AG04450 (cell line): ENCODE measurements at regions not wholly inside any gene's neighbourhood (a gene's known extent, or its start where the extent isn't known, plus 50 kb on each side); places are given as distances from the start of the nearest gene placed in this dataset.

ENCODE experiments used
- CTCF ChIA-PET: fragments of 300-600, 350-600 bp; formaldehyde crosslinking; extraction: SDS; loops from one replicate; lab custom pipeline; 2022; ENCODE audit warnings: antibody characterized with exemption, inconsistent platforms; lab: Charles Lee
- POLR2A ChIA-PET: fragments of 350-600 bp; formaldehyde crosslinking; extraction: SDS; loops from one replicate; lab custom pipeline; 2021; ENCODE audit warnings: antibody characterized with exemption, inconsistent platforms; lab: Yijun Ruan, JAX
- DNase-seq: peaks from one replicate; pipeline ENCODE4 v3.0.0-alpha.2; 2011; ENCODE audit warnings: low read depth, low spot score
- H3K27ac ChIP-seq: one replicate; pipeline ENCODE4 v1.5.1; 2012; ENCODE audit warnings: low read depth, low read length, control low read depth
- H3K27me3 ChIP-seq: one replicate; pipeline ENCODE4 v1.6.0; 2012; ENCODE audit warnings: low read length; ENCODE audit not compliant: control insufficient read depth, insufficient read depth
- H3K4me3 ChIP-seq: 2 replicates; pipeline ENCODE4 v1.5.1; 2011; ENCODE audit warnings: mild to moderate bottlenecking, low read depth, low read length, control low read depth
- H3K9me3 ChIP-seq: 2 replicates; pipeline ENCODE4 v1.5.1; 2012; ENCODE audit warnings: low read length; ENCODE audit not compliant: control insufficient read depth, insufficient read depth
- TF ChIP-seq, protein P1 (sequence below): IDR thresholded peaks from 2 replicates; pipeline ENCODE4 v1.5.1; 2011; ENCODE audit warnings: low read depth, low read length, control low read depth, inconsistent platforms

GRCh38 chr10:130418731-130419130 is 282.5 kb downstream of the GLRX3 start:
- Histone ChIP-seq H3K27me3 (no peaks in the 10 kb centered on the region), H3K9me3 (peaks cover 53% of the 10 kb centered on the region), H3K4me3 (no peak overlapping the region), H3K27ac (no peak overlapping the region)
- DNase-seq = no peak
- ChIA-PET POLR2A (no interaction called here), CTCF (no interaction called here)
- TF ChIP-seq, protein P1, sequence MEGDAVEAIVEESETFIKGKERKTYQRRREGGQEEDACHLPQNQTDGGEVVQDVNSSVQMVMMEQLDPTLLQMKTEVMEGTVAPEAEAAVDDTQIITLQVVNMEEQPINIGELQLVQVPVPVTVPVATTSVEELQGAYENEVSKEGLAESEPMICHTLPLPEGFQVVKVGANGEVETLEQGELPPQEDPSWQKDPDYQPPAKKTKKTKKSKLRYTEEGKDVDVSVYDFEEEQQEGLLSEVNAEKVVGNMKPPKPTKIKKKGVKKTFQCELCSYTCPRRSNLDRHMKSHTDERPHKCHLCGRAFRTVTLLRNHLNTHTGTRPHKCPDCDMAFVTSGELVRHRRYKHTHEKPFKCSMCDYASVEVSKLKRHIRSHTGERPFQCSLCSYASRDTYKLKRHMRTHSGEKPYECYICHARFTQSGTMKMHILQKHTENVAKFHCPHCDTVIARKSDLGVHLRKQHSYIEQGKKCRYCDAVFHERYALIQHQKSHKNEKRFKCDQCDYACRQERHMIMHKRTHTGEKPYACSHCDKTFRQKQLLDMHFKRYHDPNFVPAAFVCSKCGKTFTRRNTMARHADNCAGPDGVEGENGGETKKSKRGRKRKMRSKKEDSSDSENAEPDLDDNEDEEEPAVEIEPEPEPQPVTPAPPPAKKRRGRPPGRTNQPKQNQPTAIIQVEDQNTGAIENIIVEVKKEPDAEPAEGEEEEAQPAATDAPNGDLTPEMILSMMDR = no peak

DNA sequence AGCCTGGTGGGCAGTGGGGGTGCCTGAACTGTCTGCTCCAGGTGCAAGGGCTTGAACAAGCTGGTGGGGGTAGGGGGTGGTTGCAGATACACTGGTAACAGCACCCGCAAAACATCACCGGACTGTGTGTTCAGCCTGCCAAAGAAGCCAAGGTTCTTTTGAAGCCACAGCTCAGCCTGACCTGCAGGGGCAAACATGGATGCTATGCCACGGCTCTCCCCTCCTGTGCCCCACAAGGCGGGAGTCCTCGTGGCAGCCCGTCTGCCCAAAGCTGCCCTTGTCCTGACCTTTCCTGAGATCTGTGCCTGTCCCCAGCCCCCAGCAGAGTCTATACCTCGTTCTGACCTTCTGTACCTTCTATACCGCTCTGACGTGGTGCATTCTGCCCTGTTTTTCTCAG is 285.7 kb downstream of the GLRX3 start:
- no peaks in the 10 kb centered on the region for H3K27me3 ChIP-seq
- POLR2A ChIA-PET = no interaction called here
- CTCF ChIA-PET = no interaction called here
- no peak overlapping the region for H3K4me3 ChIP-seq
- peaks cover 69% of the 10 kb centered on the region for H3K9me3 ChIP-seq
- TF ChIP-seq, protein P1 = no peak
- H3K27ac ChIP-seq = no peak overlapping the region
- no peak for DNase-seq

DNA sequence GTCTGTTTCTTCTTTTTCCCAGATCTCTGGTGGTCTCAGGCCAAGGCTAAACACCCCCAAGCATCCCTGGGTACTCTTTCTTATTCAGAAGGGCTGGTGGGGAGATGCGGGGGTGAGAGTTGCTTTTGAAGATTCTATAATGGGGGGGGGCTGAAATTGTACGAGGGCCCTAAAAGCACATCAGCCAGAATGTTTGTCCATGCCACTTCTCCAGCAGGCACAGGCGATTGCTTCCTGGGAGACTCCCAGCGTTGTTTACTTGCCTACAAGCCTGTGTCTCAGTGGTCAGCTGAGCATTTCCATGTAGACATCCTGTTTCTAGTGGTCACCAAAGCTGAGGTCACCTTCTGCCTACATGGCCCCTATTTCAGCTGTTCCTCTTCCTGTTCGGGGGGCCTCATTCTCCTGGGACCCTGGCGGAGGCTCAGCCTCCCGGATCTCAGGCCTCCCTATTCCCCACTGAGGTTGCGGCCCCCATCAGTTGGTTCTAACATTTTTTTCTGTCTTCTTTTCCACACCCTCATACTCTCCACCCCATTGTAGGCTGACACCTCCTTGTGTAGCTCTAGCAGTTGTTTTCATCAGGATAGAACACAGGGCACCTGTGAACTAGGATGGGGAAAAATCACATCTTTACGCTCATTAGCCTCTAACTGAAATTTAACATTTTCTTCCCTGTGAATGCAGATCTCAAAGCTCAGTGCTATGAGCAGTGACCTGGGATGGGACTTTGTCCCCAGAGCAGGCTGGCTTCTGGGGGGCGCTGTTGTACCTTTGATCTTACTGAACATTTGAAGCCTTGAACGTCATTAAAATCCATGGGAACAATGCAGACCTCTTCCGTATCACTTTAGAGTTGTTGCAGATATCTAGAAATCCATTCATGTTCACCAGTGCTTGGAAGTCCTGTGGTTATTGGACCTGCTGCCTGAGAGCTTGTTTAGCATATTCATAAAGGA is 286.5 kb downstream of the GLRX3 start:
- TF ChIP-seq, protein P1 = no peak
- no peak for DNase-seq
- H3K9me3 ChIP-seq = peaks cover 76% of the 10 kb centered on the region
- H3K27me3 ChIP-seq = no peaks in the 10 kb centered on the region
- H3K27ac ChIP-seq = no peak overlapping the region
- H3K4me3 ChIP-seq = no peak overlapping the region
- CTCF ChIA-PET = no interaction called here
- POLR2A ChIA-PET = no interaction called here

DNA sequence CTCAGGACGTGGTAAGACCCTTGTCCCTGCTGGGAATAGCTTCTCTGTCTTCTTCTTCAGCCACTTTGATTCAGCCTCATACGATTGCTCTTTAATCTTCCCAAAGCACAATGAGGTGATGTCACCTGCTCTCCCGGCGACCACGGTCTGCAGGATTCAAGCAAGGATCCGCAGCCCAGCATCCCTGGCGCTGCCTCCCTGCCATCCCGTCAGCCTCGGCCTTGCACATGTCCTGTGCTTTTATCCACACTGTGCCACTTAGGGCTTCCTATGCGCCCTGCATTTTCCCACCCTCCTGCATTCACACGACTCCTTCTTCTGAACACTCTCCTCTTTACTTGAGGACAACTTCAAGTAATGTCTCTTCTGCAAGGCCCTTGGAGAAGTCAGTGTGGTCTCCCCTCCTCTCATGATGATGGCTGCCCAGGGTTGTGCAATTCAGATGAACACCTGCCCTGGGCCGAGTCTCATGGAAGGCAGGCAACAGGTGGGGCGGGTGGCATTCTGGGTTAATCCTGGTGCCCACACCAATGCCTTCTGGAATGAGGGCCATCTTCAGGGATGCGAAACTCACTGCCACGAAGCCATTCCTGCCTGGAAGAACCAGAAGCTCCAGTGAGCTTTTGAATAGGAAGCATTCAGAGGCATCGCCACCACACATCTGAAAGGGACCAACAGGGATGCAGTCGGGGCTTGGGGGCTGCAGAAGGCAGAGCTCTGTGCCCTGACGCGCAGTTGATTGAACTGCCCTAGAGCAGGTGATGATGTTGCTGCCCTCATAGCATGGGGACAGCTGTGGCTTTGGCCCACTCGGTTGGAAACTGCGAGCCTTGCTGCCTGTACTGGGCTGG is 287.5 kb downstream of the GLRX3 start:
- H3K9me3 ChIP-seq = peaks cover 79% of the 10 kb centered on the region
- H3K4me3 ChIP-seq = no peak overlapping the region
- POLR2A ChIA-PET = no interaction called here
- no peak for DNase-seq
- H3K27ac ChIP-seq = no peak overlapping the region
- CTCF ChIA-PET = no interaction called here
- TF ChIP-seq, protein P1 = no peak
- H3K27me3 ChIP-seq = no peaks in the 10 kb centered on the region
